HEK293T (cell line): ENCODE measurements at regions not wholly inside any gene's neighbourhood (a gene's known extent, or its start where the extent isn't known, plus 50 kb on each side); places are given as distances from the start of the nearest gene placed in this dataset.

Experiments used
- CTCF ChIA-PET: fragments of 350-600 bp; formaldehyde crosslinking; extraction: SDS; loops from one replicate; lab custom pipeline; 2021; ENCODE audit warnings: antibody characterized with exemption, inconsistent platforms; lab: Yijun Ruan, JAX
- POLR2A ChIA-PET: fragments of 350-600 bp; formaldehyde crosslinking; extraction: SDS; loops from one replicate; lab custom pipeline; 2020; ENCODE audit warnings: antibody characterized with exemption, inconsistent platforms; lab: Yijun Ruan, JAX
- DNase-seq: peaks from one replicate; pipeline ENCODE4 v3.0.0; 2012; ENCODE audit warnings: mixed read lengths; ENCODE audit errors: extremely low spot score
- ARNT ChIP-seq: fragments of 450-650 bp; IDR thresholded peaks from 2 replicates; pipeline ENCODE4 v1.6.1; 2017; ENCODE audit warnings: mild to moderate bottlenecking
- BHLHE40 ChIP-seq: fragments of 450-650 bp; IDR thresholded peaks from 2 replicates; pipeline ENCODE4 v1.6.1; 2016; ENCODE audit warnings: mild to moderate bottlenecking, moderate library complexity, borderline replicate concordance
- CTBP1 ChIP-seq: fragments of 450-650 bp; IDR thresholded peaks from 2 replicates; pipeline ENCODE4 v1.6.1; 2016; ENCODE audit warnings: borderline replicate concordance
- ELF4 ChIP-seq: fragments of 450-650 bp; IDR thresholded peaks from 2 replicates; pipeline ENCODE4 v1.6.1; 2017; ENCODE audit warnings: antibody characterized with exemption
- FOXA1 ChIP-seq: fragments of 450-650 bp; IDR thresholded peaks from 2 replicates; pipeline ENCODE4 v1.6.1; 2016; ENCODE audit warnings: mild to moderate bottlenecking
- FOXK2 ChIP-seq: fragments of 450-650 bp; IDR thresholded peaks from 2 replicates; pipeline ENCODE4 v1.6.1; 2016; ENCODE audit warnings: mild to moderate bottlenecking
- FOXM1 ChIP-seq: fragments of 450-650 bp; IDR thresholded peaks from 2 replicates; pipeline ENCODE4 v1.6.1; 2017; ENCODE audit warnings: mild to moderate bottlenecking, borderline replicate concordance
- HDGF ChIP-seq: fragments of 450-650 bp; IDR thresholded peaks from 2 replicates; pipeline ENCODE4 v1.6.1; 2017; ENCODE audit warnings: antibody characterized with exemption, borderline replicate concordance
- L3MBTL2 ChIP-seq: fragments of 450-650 bp; conservative IDR thresholded peaks from 2 replicates; pipeline ENCODE4 v1.6.1; 2016; ENCODE audit warnings: mild to moderate bottlenecking
- LEF1 ChIP-seq: fragments of 450-650 bp; IDR thresholded peaks from 2 replicates; pipeline ENCODE4 v1.6.1; 2017; ENCODE audit warnings: mild to moderate bottlenecking, borderline replicate concordance
- NFRKB ChIP-seq: fragments of 450-650 bp; IDR thresholded peaks from 2 replicates; pipeline ENCODE4 v1.6.1; 2016; ENCODE audit warnings: mild to moderate bottlenecking, moderate library complexity
- SP1 ChIP-seq: fragments of 450-650 bp; IDR thresholded peaks from 2 replicates; pipeline ENCODE4 v1.6.1; 2017
- SUZ12 ChIP-seq: fragments of 450-650 bp; IDR thresholded peaks from 2 replicates; pipeline ENCODE4 v1.6.1; 2016; ENCODE audit warnings: mild to moderate bottlenecking
- TARDBP ChIP-seq: fragments of 450-650 bp; IDR thresholded peaks from 2 replicates; pipeline ENCODE4 v1.6.1; 2016
- ZNF384 ChIP-seq: fragments of 450-650 bp; IDR thresholded peaks from 2 replicates; pipeline ENCODE4 v1.6.1; 2016
- TF ChIP-seq, protein P1 (sequence below): fragments of 450-650 bp; IDR thresholded peaks from 2 replicates; pipeline ENCODE4 v1.6.1; 2016

DNA sequence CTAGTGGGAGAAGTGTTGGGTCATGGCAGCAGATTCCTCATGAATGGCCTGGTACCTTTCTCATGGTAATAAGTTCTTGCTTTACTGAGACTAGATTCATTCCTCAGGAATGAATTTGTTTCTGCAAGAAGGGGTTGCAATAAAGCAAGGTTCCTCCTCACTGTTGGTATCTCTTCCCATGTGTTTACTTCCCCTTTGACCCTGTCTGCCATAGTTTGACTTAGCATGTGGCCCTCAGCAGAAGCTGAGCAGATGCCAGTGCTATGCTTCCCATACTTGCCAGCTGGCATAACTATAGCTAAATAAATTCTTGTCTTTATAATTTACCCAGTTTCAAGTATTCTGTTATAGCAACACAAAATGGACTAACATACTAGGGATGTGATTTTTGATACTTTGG, 163.6 kb upstream of the COL8A1 start:
- ChIA-PET POLR2A (no interaction called here), CTCF (interaction anchor here (0.6 kb wide), 1 partner anchor 273 kb away, joined by 3 read pairs; no protein-coding TSS in a partner anchor)
- TF ChIP-seq SP1 (no peak), SUZ12 (no peak), LEF1 (no peak)
- no peak for DNase-seq

DNA sequence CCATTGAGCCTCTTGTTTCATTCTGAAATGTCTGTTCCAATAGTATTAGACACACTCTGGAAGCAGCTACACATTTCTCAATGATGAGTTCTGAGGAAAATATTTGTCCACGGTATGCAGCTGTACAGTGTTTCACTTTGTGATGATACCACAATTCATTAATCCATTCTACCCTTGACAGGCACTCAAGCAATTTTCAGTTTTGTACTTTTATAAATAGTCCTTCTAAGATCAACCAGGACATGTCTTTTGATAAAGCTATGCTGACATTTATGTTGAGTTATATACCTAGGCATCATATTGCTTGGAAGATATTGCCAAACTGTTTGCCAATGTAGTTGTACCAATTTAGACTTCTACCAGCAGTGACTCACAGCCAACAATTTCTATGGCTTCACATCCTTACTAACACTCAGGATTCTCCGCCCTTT, 165.1 kb upstream of the COL8A1 start:
- TF ChIP-seq FOXM1 (no peak), FOXK2 (no peak), BHLHE40 (no peak), LEF1 (no peak), SUZ12 (no peak), SP1 (no peak), ELF4 (no peak), FOXA1 (no peak), HDGF (no peak), L3MBTL2 (no peak), ZNF384 (no peak), TARDBP (no peak), CTBP1 (no peak), NFRKB (no peak), ARNT (no peak)
- TF ChIP-seq, protein P1, sequence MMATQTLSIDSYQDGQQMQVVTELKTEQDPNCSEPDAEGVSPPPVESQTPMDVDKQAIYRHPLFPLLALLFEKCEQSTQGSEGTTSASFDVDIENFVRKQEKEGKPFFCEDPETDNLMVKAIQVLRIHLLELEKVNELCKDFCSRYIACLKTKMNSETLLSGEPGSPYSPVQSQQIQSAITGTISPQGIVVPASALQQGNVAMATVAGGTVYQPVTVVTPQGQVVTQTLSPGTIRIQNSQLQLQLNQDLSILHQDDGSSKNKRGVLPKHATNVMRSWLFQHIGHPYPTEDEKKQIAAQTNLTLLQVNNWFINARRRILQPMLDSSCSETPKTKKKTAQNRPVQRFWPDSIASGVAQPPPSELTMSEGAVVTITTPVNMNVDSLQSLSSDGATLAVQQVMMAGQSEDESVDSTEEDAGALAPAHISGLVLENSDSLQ, result no peak
- DNase-seq, result no peak
- ChIA-PET POLR2A (no interaction called here), CTCF (no interaction called here)

DNA sequence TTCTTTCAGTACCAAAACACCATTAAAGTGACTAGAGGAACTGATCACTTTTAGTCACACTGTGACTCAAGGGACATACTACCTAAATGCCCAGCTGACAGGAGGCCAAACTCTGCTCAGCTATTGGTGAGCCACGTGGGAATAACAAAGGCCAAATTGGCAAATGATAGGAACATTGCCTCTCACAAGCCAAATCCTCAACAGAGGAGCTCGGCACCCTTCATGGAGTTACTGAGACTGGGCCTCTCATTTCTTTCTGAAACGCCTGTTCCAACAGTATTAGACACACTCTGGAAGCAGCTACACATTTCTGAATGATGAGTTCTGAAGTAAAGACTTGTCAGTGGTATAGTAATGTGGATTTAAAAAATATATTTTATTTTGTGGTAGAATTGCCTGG, 166.0 kb upstream of the COL8A1 start:
- no peak for TF ChIP-seq ARNT
- no peak for TF ChIP-seq BHLHE40
- TF ChIP-seq ZNF384, result no peak
- TF ChIP-seq FOXM1, result no peak
- no peak for TF ChIP-seq SUZ12
- TF ChIP-seq SP1, result no peak
- TF ChIP-seq LEF1, result no peak
- TF ChIP-seq FOXK2, result no peak
- TF ChIP-seq HDGF, result no peak
- TF ChIP-seq ELF4, result no peak
- CTCF ChIA-PET, result interaction anchor here (0.7 to 0.8 kb wide), 2 partner anchors 27 to 449 kb away, joined by 3 read pairs; no protein-coding TSS in a partner anchor
- no peak for DNase-seq
- POLR2A ChIA-PET, result interaction anchor here (1.0 kb wide), 1 partner anchor 8 kb away, joined by 3 read pairs; no protein-coding TSS in a partner anchor

DNA sequence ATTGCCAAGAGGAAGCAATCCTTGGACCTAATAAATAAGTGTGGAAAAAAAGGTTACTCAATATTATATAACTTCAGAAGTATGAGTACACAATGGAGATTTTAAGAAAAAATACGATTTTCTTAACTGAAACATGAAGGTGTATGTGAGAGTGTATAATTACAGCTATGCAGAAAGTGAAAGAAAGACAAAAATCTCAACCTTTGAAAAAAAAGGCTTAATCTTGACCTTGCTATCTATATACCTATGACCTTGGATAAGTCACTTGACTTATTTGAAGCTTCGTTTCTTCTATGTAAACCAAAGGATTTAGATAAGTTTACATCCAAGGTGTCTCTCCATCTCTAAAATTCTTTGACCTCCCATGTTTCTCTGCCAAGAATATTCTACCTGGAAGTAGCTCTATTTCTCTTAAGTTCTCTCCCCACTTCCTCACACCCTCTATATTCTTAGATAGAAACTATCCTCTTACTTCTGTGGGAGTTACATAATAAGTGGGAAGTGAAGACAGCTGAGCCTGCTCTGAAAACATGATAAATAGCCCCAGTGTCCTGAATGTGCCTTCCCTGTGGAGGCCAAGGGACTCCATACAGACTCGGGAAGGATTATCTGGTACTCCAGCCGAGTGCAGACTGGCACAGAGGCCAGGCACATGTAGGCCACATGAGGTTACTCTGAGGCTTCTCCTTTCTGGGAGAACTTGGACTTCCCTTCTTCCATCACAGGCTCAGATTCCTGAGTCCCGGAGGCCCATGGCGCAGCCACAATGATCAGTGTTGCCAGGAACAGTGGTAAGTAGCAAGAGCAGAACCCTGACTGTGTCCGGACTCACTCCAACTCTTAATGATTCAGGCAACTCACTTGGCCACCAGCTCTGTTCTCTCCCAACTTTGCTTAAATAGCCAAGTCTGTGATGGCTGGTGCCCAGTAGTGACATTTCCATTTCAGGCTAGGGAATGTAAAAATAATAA, 166.8 kb upstream of the COL8A1 start:
- no peak for DNase-seq
- TF ChIP-seq FOXA1 (no peak), BHLHE40 (no peak), NFRKB (no peak), ARNT (no peak), LEF1 (no peak), L3MBTL2 (no peak), ZNF384 (no peak), TARDBP (no peak), HDGF (no peak), FOXK2 (no peak), FOXM1 (no peak), ELF4 (no peak), CTBP1 (no peak)
- TF ChIP-seq, protein P1, result no peak
- CTCF ChIA-PET, result interaction anchor here (0.7 to 0.8 kb wide), 2 partner anchors 28 to 449 kb away, joined by 3 read pairs; no protein-coding TSS in a partner anchor
- POLR2A ChIA-PET, result interaction anchor here (1.0 kb wide), 1 partner anchor 9 kb away, joined by 3 read pairs; no protein-coding TSS in a partner anchor

DNA sequence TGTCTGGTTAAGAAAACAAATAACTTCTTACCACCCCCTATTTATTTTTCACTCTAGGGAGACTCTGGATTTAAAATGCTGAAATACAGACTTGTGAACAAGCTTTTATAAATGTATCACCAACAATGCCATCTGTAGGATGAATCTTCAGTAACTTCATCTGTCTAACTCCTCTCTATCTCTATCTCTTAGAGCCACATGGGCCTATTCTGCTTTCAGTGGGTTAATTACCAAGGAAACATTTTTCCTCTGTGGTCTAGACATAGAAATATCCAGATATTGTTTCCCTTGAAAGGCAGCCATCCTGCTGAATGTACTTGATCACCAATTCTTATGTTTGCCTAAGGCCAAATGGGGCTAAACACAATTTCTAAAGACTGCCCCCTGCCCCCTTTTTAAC, 167.6 kb upstream of the COL8A1 start:
- ChIA-PET CTCF (no interaction called here), POLR2A (no interaction called here)
- TF ChIP-seq ELF4 (no peak), ZNF384 (no peak), HDGF (no peak), SUZ12 (no peak), FOXM1 (no peak), ARNT (no peak), SP1 (no peak), FOXA1 (no peak), CTBP1 (no peak), LEF1 (no peak)

DNA sequence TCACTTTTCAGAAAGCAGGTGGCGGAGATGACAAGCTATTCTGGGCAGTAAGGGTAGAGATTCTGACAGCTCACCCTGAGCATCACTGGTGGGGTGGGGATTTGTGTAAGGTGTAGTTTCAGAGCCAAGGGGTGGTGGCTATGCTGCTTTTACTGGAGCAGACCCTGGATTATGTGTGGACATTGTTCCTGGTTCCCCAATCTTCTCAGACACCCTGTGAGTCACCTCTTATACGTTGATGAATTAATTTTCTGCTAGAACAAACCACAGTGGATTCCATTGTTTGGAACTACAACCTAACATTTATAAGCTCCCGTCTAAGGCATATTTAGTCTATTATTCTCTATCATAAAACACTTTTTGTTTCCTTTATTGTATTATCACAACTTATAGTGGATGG, 169.5 kb upstream of the COL8A1 start:
- ChIA-PET CTCF (interaction anchor here (0.6 to 1.1 kb wide), 2 partner anchors 12 to 35 kb away, joined by 3 read pairs; no protein-coding TSS in a partner anchor), POLR2A (no interaction called here)
- DNase-seq, result no peak
- TF ChIP-seq ARNT (no peak), ZNF384 (no peak), SUZ12 (no peak), TARDBP (no peak), ELF4 (no peak), FOXK2 (no peak), L3MBTL2 (no peak), FOXM1 (no peak), FOXA1 (no peak), CTBP1 (no peak), SP1 (no peak), NFRKB (no peak)
- TF ChIP-seq, protein P1, result no peak

More for the DNA sequence above, 167.6 kb upstream of the COL8A1 start:
- no peak for DNase-seq
